GM21619 (cell line): ENCODE measurements at regions not wholly inside any gene's neighbourhood (a gene's known extent, or its start where the extent isn't known, plus 50 kb on each side); places are given as distances from the start of the nearest gene placed in this dataset.

Experiments
- ATAC-seq: cut with Tn5 transposase; IDR thresholded peaks from one replicate; pipeline ENCODE4 v1.9.1; 2021; ENCODE audit not compliant: unreplicated experiment

DNA sequence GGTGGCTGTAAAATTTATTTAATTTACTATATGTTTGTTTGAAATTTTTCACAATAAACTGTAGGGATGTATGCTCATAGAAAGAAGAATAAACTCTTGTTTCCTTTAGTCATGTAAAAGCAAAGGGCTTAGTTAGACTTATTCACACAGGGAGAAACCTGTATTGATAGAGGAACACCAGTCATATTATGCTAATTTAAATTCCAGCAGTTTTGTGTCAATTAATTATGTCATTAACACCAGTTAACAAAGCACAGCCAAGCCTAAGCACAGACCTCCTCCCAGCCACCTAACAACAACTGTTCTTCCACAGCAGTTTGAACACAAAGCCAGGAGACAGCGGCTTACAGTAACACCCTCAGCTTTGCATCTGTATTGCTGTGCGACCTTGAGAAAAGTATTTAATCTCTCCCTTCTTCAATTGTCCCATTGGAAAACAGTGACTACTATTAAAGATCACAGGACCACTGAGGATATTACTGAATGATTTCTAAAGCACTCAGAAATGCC lies 260.8 kb upstream of the RRP15 start:
- no peak for ATAC-seq

DNA sequence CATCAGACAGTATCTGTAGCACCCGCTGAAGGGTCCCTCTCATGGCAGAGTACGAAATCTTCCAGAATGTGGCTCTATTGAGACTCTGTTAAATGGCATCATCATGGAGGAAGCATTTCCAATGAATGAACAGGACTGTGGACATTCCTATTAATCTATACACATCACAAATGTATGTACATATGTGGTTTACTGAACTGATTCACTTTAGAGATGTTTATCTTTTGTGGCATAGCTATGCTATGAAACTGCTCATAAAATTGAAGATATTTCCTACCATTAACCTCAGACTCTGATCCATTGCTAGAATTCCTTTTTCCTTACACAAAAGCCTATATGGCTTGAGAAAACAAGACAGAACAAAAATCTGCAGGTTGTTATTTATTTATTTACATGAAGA lies 259.6 kb upstream of the RRP15 start:
- ATAC-seq, result no peak

DNA sequence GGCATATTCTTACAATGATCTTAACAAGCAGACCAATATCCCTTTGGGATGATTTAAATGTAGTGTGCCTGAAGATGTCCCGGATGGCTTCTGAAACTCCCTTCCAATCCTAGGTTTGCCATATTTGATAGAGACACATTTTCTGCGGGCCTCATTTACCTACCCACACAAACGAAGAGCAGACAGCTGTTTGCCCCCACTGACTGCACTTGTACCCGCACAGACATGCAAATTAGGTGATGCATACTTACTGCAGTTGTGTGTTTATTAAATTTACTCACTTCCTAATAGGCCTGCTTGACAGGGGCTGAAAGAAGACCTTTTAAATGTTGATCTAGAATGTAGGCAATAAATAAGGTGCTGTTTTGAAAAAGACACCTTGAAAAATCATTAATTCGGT lies 257.9 kb upstream of the RRP15 start:
- ATAC-seq, result no peak

DNA sequence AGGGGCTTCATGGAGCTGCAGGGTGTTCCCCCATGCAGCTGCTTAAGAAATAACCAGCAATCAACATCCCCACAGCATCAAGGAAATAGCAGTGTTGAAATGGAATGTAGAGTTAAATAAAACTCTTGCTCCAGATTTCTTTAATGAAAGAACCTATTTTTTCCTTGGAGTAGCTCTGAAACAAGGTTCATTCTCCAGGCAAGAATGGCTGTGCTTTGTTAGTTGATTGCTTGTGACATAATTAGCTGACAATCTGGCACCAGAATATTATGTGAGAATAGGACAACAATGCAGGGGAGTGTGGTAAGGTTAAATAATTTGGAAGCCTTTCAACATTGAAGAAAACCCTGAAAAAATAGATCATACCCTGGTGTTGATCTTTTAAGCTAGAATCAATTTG lies 254.2 kb upstream of the RRP15 start:
- no peak for ATAC-seq

DNA sequence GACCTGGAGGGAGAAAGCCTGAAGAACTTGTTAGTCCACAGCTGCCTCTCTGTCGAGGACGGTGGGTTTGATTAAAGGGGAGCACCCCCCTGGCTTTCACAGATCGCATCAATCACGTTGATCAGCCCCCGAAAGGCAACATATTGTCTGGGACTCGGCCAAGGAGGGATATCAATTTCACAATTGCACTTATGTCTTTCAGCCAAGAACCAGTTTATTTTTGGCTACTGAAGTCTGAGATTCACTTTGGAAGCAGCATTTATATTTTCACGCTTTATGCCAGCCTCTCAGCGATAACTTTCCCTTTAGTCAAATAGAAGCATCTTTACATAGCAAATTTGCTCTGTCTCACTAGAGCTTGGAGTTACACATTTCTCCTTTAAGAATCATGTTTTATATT lies 253.2 kb upstream of the RRP15 start:
- no peak for ATAC-seq

- ATAC-seq, result no peak
These were observed 250.6 kb upstream of the RRP15 start for GRCh38 chr1:218034468-218034867.

DNA sequence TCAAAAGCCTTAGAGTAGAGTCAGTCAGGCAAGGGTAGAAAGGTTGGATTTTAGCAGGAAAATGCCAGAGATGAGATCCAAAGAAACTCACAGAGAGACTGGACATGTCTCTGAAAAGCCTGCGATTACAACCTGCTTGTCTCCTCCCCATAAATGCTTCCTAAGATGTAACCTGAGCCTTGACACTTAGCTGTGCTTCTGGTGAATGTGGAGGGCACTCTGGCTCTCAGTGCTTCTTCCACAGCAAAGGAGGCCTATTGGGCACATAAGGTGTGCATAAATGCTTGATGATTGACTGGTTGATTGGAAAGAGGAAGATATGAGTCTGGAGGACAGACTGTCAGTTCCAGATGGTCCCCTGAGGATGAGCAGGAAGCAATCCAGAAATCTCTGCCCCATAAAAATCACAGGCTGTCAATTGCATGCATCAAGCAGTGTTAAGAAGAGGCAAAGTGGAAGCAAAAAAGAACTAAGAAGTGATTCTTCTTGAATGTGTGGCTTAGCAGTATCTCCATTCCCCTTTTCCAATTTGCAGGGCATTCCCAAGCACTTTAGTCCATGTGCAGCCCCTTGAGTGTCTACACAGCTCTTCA lies 236.2 kb upstream of the RRP15 start:
- no peak for ATAC-seq

- no peak for ATAC-seq
These were observed 235.5 kb upstream of the RRP15 start for GRCh38 chr1:218049641-218050040.

GRCh38 chr1:218058730-218059129 lies 226.4 kb upstream of the RRP15 start:
- no peak for ATAC-seq

GRCh38 chr1:218064426-218064825 lies 220.7 kb upstream of the RRP15 start:
- ATAC-seq, result no peak

DNA sequence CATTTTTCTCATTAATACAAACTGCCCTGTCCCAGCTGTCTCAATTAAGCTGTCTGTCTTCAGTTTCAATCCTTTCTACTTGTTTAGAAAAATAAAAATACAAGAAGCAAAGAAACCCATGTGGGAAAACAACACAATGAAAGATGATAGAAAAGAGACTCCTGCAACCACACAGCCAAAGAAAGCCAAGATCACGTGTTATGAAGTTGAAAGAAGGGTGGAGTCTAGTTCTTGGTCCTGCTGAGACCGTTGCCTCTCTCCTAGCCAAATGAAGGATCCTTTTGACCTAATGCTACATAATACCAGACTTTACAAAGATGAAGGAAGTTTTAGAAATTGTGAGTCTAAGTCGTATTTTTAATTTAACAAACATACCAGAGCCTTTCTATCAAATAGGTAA lies 218.8 kb upstream of the RRP15 start:
- no peak for ATAC-seq

DNA sequence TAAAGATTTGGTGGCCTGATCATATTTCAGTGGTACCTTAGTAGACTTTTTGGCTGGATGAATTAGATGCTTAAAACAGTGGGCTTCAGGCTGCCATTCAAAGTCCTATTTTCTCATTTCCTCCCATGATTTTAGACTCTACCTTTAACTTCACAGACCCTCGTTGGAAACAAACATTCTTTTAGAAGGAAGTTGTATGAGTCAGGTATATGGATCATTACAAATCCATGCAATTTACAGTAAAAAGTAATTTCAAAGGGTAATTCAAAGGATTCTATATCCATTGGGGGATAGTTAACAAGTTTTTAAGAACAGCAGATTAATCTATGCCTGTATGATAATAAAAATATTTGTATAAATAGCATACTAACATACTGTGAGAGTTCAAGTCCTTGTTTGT lies 216.9 kb upstream of the RRP15 start:
- ATAC-seq, result no peak

DNA sequence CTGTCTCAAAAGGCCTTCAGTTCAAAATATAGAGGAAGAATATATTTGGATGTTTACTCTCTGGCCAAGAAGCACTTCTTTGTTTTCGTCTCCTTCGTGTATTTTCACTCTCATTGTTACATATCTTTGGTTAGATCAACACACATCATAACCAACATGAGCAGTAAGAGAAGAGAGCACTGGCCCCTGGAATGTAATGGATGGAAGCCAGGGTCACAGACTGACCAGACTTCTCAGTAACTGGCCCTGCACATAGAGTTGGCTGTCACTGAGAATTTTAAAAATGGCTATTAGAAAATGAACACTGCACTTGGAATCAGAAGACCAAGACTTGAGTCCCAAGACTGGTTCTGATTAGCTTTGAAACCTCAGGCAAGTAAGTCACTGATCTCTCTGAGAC lies 215.9 kb upstream of the RRP15 start:
- ATAC-seq, result no peak

- ATAC-seq, result no peak
These were observed 212.0 kb upstream of the RRP15 start for GRCh38 chr1:218073062-218073461.

DNA sequence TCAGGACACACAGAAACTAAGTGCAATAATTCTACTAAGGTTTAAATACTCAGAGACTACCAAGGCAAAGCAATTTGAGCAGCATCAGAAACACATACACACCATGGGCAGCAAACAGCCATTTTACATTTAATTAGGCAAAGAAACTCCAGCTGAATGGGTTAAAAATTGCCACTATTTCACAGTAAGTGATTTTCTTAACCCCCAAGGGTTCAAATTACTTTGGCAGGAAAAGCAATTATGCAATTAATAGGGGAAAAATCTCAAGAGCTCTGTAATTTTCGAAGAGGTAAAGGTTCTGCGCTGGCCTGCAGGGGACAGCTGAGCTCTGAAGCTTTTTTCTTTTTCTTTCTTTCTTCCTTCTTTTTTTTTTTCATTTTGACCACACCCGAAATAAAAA lies 206.2 kb upstream of the RRP15 start:
- ATAC-seq, result no peak

- ATAC-seq, result no peak
These were observed 205.7 kb upstream of the RRP15 start for GRCh38 chr1:218079347-218079746.

GRCh38 chr1:218079820-218080219 lies 205.3 kb upstream of the RRP15 start:
- no peak for ATAC-seq

DNA sequence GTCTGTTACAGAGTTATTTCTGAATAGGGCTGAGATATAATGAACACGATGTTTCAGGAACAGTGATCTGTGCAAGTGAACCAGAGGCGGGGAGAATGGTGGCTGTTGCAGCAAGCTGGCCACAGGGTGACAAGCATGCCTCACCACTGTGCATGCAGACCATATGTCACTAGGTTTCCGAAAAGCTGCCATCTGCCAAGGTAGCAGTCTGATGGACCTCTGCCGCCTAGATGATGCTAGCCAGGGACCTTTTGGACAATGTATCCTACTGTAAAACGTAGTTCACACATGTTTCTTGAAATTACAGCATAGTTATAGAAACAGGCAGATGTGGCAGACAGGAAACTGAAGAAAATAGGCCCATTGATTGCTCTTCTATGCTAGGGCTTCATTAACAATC lies 204.2 kb upstream of the RRP15 start:
- ATAC-seq, result no peak

- ATAC-seq, result no peak
These were observed 203.7 kb upstream of the RRP15 start for GRCh38 chr1:218081358-218081757.

GRCh38 chr1:218090459-218090858 lies 194.6 kb upstream of the RRP15 start:
- no peak for ATAC-seq

- ATAC-seq, result no peak
These were observed 183.7 kb upstream of the RRP15 start for GRCh38 chr1:218101409-218101808.

DNA sequence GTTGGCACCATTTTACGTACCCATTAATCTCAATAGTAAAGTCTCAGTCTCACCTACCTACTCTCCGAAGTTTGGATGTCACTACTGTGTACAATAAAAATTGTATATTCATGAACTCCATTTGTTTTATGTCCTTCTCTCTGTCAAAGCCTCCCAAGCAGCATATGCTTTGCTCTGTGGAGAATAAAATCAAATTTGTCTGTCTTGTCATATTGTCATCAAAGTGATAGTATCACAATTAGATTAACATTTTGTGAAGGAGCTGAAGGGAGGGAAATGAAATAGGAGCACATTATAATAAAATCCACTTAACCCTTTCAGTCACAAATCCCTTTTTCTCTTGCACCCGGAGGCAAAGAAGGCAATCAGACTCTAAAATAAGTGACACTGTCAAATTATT lies 177.1 kb upstream of the RRP15 start:
- no peak for ATAC-seq

DNA sequence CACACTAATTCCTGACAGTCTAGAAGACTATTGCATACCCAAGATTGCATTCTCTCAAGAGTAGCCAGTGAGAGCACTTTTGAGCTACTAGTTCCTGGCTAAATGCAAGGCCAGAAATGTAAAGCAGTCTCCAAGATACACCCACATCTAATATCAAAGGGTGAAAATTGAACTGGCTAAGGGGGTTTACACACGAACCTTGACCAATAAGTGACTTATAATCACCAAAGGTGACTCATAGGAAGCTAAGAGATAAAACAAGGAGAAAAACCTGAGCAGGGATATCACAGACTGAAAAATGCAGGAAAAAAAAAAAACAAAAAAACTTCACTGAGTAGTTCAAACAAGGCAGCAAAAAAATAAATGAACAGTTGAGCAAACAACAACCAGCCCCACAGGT lies 172.2 kb upstream of the RRP15 start:
- no peak for ATAC-seq

GRCh38 chr1:218123968-218124367 lies 161.1 kb upstream of the RRP15 start:
- ATAC-seq, result no peak
